Keratinocyte (primary cell): ENCODE measurements at regions not wholly inside any gene's neighbourhood (a gene's known extent, or its start where the extent isn't known, plus 50 kb on each side); places are given as distances from the start of the nearest gene placed in this dataset.

Experiments
- DNase-seq: peaks from one replicate; pipeline ENCODE4 v3.0.0-alpha.2; 2011; ENCODE audit warnings: low read depth, missing footprints, low spot score
- FAIRE-seq: peaks from 2 replicates; lab custom pipeline; 2011; peaks lifted over from hg19 to GRCh38; lab: Jason Lieb, UNC
- H2AFZ ChIP-seq: 2 replicates; pipeline ENCODE4 v1.6.0; 2012; ENCODE audit warnings: low read length, control low read depth, inconsistent platforms; ENCODE audit not compliant: control insufficient read depth
- H3K27ac ChIP-seq: 2 replicates; pipeline ENCODE4 v1.5.1; 2011; ENCODE audit warnings: low read length; ENCODE audit not compliant: control insufficient read depth, insufficient read depth
- H3K27me3 ChIP-seq: 3 replicates; pipeline ENCODE4 v1.6.0; 2011; ENCODE audit warnings: low read length; ENCODE audit not compliant: control insufficient read depth, insufficient read depth; ENCODE audit errors: extremely low read depth
- H3K36me3 ChIP-seq, 2 experiments: 2 replicates in 1 of 2; 3 replicates in 1 of 2; pipeline ENCODE4 v1.5.1; 2011; ENCODE audit warnings: low read length in 2 of 2, mild to moderate bottlenecking in 1 of 2; ENCODE audit not compliant: control insufficient read depth in 2 of 2, insufficient read depth in 2 of 2; ENCODE audit errors: extremely low read depth in 1 of 2
- H3K4me1 ChIP-seq: 3 replicates; pipeline ENCODE4 v1.5.1; 2011; ENCODE audit warnings: low read length; ENCODE audit not compliant: control insufficient read depth, insufficient read depth; ENCODE audit errors: extremely low read depth
- H3K4me2 ChIP-seq: 3 replicates; pipeline ENCODE4 v1.6.0; 2011; ENCODE audit warnings: low read depth, low read length; ENCODE audit not compliant: control insufficient read depth, insufficient read depth; ENCODE audit errors: extremely low read depth
- H3K4me3 ChIP-seq, 3 experiments: fragments of 200-600 bp in 1 of 3; sonication (generic) in 1 of 3; 2 replicates in 2 of 3; 3 replicates in 1 of 3; pipeline ENCODE4 v1.5.1; 2011 to 2016; ENCODE audit warnings: low read length in 3 of 3, mild to moderate bottlenecking in 3 of 3, control low read depth in 2 of 3, inconsistent platforms in 1 of 3, low read depth in 1 of 3, mixed read lengths in 1 of 3, mixed run types in 1 of 3, moderate library complexity in 1 of 3; ENCODE audit not compliant: control insufficient read depth in 2 of 3, insufficient read depth in 2 of 3; ENCODE audit errors: extremely low read depth in 1 of 3
- H3K79me2 ChIP-seq: 2 replicates; pipeline ENCODE4 v1.6.0; 2012; ENCODE audit warnings: low read length; ENCODE audit not compliant: control insufficient read depth, insufficient read depth
- H3K9ac ChIP-seq: 3 replicates; pipeline ENCODE4 v1.6.0; 2011; ENCODE audit warnings: low read length; ENCODE audit not compliant: control insufficient read depth, insufficient read depth; ENCODE audit errors: extremely low read depth
- H3K9me1 ChIP-seq: 3 replicates; pipeline ENCODE4 v1.6.0; 2011; ENCODE audit warnings: low read length; ENCODE audit not compliant: control insufficient read depth, insufficient read depth; ENCODE audit errors: extremely low read depth
- H3K9me3 ChIP-seq: 2 replicates; pipeline ENCODE4 v1.5.1; 2012; ENCODE audit warnings: low read depth, low read length; ENCODE audit not compliant: control insufficient read depth
- H4K20me1 ChIP-seq: 3 replicates; pipeline ENCODE4 v1.6.0; 2011; ENCODE audit warnings: low read length; ENCODE audit not compliant: control insufficient read depth, insufficient read depth; ENCODE audit errors: extremely low read depth
- EZH2 ChIP-seq: IDR thresholded peaks from one replicate; pipeline ENCODE4 v1.6.1; 2012; ENCODE audit warnings: inconsistent platforms, mild to moderate bottlenecking, low read length, moderate library complexity
- dilution Hi-C: fragments of 300-500 bp; cut with MboI; formaldehyde crosslinking; loops from one replicate; pipeline ENCODE4 v1.7.0; 2020; ENCODE audit warnings: low sequenced_read_pairs; ENCODE audit not compliant: extremely low pct_ligation_motif_present
- TF ChIP-seq, protein P1 (sequence below), 3 experiments: IDR thresholded peaks in 1 of 3; conservative IDR thresholded peaks in 1 of 3; optimal IDR thresholded peaks in 1 of 3; 2 replicates in 2 of 3; 3 replicates in 1 of 3; pipeline versions ENCODE3 to v1.5.1; 2011; ENCODE audit warnings: low read length in 3 of 3, mild to moderate bottlenecking in 3 of 3, moderate library complexity in 2 of 3, control low read depth in 1 of 3, inconsistent platforms in 1 of 3; ENCODE audit not compliant: insufficient read depth in 2 of 3; ENCODE audit errors: extremely low read depth in 1 of 3

DNA sequence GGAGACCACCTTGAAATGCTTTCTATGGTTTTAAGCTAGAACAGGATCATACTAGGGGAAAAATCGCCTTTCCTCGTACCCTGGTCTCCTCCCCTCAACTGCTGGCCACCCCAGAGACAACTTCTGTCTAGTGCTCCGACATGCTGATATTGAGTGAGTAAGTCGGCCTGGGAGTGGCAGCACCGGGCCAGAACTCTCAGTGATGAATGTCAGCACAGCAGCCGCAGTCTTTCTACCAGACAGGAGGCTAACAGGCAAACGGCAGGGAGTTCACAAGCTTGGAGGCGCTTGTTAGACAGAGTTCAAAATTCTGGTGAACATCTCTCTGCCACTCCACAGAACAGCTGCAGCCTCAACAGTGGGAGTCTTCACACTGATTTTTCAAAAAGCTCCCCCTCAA is 716.9 kb downstream of the ADGRL2 start:
- Histone ChIP-seq H3K79me2 (no peaks in the 10 kb centered on the region), H3K27ac (no peak overlapping the region), H3K9me3 (no peaks in the 10 kb centered on the region), H4K20me1 (no peaks in the 10 kb centered on the region), H3K36me3 (no peaks in the 10 kb centered on the region), H3K4me1 (no peaks in the 10 kb centered on the region), H3K4me3 (no peak overlapping the region), H3K27me3 (no peaks in the 10 kb centered on the region), H3K9me1 (no peaks in the 10 kb centered on the region), H2AFZ (no peak overlapping the region), H3K9ac (no peak overlapping the region), H3K4me2 (no peak overlapping the region)
- FAIRE-seq, result no peak
- no peak for TF ChIP-seq EZH2
- TF ChIP-seq, protein P1, sequence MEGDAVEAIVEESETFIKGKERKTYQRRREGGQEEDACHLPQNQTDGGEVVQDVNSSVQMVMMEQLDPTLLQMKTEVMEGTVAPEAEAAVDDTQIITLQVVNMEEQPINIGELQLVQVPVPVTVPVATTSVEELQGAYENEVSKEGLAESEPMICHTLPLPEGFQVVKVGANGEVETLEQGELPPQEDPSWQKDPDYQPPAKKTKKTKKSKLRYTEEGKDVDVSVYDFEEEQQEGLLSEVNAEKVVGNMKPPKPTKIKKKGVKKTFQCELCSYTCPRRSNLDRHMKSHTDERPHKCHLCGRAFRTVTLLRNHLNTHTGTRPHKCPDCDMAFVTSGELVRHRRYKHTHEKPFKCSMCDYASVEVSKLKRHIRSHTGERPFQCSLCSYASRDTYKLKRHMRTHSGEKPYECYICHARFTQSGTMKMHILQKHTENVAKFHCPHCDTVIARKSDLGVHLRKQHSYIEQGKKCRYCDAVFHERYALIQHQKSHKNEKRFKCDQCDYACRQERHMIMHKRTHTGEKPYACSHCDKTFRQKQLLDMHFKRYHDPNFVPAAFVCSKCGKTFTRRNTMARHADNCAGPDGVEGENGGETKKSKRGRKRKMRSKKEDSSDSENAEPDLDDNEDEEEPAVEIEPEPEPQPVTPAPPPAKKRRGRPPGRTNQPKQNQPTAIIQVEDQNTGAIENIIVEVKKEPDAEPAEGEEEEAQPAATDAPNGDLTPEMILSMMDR (optimal IDR thresholded peaks at IDR 0.05 in 1 of 3, IDR thresholded peaks at IDR 0.05 in 1 of 3, conservative IDR thresholded peaks at IDR 0.05 in 1 of 3; ENCODE audit: extremely low read depth in 1 of 3, insufficient read depth in 2 of 3, low read length in 3 of 3), result peak in 1 of 3 experiments; percentile 33
- DNase-seq, result no peak
- dilution Hi-C loops, result no loop called here

DNA sequence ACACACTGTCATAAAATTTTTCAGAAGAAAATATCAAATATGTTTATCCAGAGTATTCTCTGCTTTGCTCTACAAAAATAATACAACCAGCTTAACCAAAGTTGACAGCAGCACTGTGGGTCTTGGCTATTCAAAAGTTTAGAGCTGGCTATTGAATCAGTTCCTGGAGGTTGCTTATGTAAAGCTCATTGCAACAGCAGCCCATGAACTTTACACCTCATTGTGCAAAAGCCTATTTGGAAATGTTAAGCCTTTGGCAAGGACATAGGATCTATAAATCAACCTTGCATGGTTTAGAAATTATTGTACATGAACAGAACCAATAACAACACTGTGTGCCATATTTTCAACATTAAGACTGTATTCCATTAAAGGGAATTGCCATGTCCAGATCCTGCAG is 714.9 kb downstream of the ADGRL2 start:
- FAIRE-seq (no peak), DNase-seq (no peak)
- Histone ChIP-seq H3K36me3 (no peaks in the 10 kb centered on the region), H3K27me3 (no peaks in the 10 kb centered on the region), H3K9ac (no peak overlapping the region), H2AFZ (no peak overlapping the region), H4K20me1 (no peaks in the 10 kb centered on the region), H3K79me2 (no peaks in the 10 kb centered on the region), H3K9me3 (no peaks in the 10 kb centered on the region), H3K4me1 (no peaks in the 10 kb centered on the region), H3K9me1 (no peaks in the 10 kb centered on the region), H3K4me3 (no peak overlapping the region), H3K4me2 (no peak overlapping the region), H3K27ac (no peak overlapping the region)
- dilution Hi-C loops, result no loop called here
- no peak for TF ChIP-seq EZH2
- TF ChIP-seq, protein P1 (optimal IDR thresholded peaks at IDR 0.05 in 1 of 3, IDR thresholded peaks at IDR 0.05 in 1 of 3, conservative IDR thresholded peaks at IDR 0.05 in 1 of 3; ENCODE audit: extremely low read depth in 1 of 3, insufficient read depth in 2 of 3, low read length in 3 of 3), result no peak
